ENCODE measurements at regions not wholly inside any gene's neighbourhood (a gene's known extent, or its start where the extent isn't known, plus 50 kb on each side); places are given as distances from the start of the nearest gene placed in this dataset.
A peak's percentile ranks its signal among the peaks of the same experiment; 100 is the strongest.

DNA sequence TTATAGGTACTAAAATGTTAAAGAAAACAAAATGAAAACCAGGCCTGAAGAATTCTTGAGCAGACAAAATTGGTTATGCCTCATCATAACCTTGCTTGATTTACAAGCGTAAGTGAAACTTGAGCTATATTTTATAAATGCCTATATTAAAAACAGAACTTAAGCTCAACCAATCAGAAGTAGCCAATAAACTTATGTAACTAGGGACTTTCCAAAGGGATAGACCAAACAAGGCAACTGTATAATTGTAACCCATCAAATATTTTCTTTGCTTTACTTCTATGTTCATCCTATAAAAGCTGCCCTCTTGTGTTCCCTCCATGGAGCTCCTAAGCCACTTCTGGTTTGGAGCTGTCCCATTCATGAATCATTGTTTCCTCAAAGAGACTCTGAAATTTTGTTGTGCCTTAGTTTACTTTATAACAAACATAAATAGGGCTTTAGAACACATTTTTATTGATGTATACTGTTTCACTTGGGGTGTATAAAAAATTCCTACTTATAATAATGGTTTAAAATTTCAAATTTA, 101.6 kb upstream of the CARMIL1 start:
- TF ChIP-seq POLR2A (IDR thresholded peaks at IDR 0.05), result no peak
- TF ChIP-seq EP300 (IDR thresholded peaks at IDR 0.05), result no peak
- TF ChIP-seq CTCF (IDR thresholded peaks at IDR 0.05), result no peak
- Histone ChIP-seq H3K4me3 (no peak overlapping the region), H3K36me3 (no peaks in the 10 kb centered on the region), H3K27me3 (no peaks in the 10 kb centered on the region), H3K4me1 (peaks cover 0 to 42% (median 2%) of the 10 kb centered on the region in 4 donors), H3K27ac (peak overlapping the region in 1 of 4 donors; percentile 58), H3K9me3 (no peaks in the 10 kb centered on the region)
- DNase-seq (ENCODE audit: low spot score in 2 of 2), result no peak
- 95 to 98% methylated on average over 1 of the region's 1 CpG for WGBS, 2 donors

GRCh38 chr6:25178336-25179035, 100.7 kb upstream of the CARMIL1 start:
- Histone ChIP-seq H3K4me1 (peaks cover 0 to 33% (median 2%) of the 10 kb centered on the region in 4 donors), H3K27me3 (no peaks in the 10 kb centered on the region), H3K4me3 (no peak overlapping the region), H3K9me3 (no peaks in the 10 kb centered on the region), H3K27ac (peak overlapping the region in 3 of 4 donors; percentile 15 to 70 (median 58)), H3K36me3 (no peaks in the 10 kb centered on the region)
- DNase-seq (ENCODE audit: low spot score in 2 of 2), result no peak
- no peak for TF ChIP-seq EP300 (IDR thresholded peaks at IDR 0.05)
- no peak for TF ChIP-seq POLR2A (IDR thresholded peaks at IDR 0.05)
- no peak for TF ChIP-seq CTCF (IDR thresholded peaks at IDR 0.05)
- 78 to 84% methylated on average over 8 of the region's 8 CpGs for WGBS, 2 donors

DNA sequence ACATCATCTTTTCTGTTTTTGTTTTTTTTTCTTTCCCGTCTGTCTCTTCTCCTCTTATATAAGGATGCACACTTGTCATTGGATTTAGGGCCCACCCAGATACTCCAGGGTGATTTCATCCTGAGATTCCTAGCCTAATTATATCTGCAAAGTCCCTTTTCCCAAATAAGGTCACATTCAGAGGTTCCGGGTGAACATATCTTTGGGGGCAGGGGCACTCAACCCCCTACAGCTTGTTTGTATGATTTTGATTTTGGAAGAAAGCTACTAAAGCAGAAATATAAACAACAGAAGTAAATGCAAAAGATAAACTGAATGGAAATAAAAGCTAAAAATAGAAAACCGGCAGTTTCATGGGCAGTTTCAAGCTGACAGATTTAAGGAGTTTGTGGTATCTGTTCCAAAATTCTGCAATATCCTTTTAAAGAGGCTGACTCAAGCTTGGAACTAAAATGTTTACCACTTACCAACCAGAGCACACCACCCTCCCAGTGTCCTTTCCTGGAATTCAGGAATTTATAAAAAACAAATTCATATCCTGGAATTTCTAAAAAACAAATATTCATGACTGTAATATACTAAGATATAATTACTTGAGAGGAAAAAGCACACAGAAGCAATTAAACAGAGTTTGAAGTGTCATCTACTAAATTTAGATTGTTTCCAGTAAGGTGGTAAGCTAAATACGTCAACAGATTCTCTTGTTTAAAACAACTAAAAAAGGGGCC, 100.0 kb upstream of the CARMIL1 start:
- H3K9me3 ChIP-seq, result no peaks in the 10 kb centered on the region
- no peak for DNase-seq (ENCODE audit: low spot score in 2 of 2)
- H3K4me1 ChIP-seq, result peaks cover 0 to 27% (median under 1%) of the 10 kb centered on the region in 4 donors
- 47 to 50% methylated on average over 4 of the region's 4 CpGs for WGBS, 2 donors
- H3K27ac ChIP-seq, result peak overlapping the region in 3 of 4 donors; percentile 15 to 70 (median 66)
- H3K27me3 ChIP-seq, result no peaks in the 10 kb centered on the region
- TF ChIP-seq EP300 (IDR thresholded peaks at IDR 0.05), result peak; percentile 58 to 60
- TF ChIP-seq POLR2A (IDR thresholded peaks at IDR 0.05), result no peak
- no peak overlapping the region for H3K4me3 ChIP-seq
- H3K36me3 ChIP-seq, result no peaks in the 10 kb centered on the region

GRCh38 chr6:25180630-25181349, 98.4 kb upstream of the CARMIL1 start:
- no peaks in the 10 kb centered on the region for H3K27me3 ChIP-seq
- peaks cover 0 to 14% (median 0%) of the 10 kb centered on the region in 4 donors for H3K4me1 ChIP-seq
- no peaks in the 10 kb centered on the region for H3K36me3 ChIP-seq
- peak overlapping the region in 3 of 4 donors; percentile 26 to 66 (median 58) for H3K27ac ChIP-seq
- TF ChIP-seq POLR2A (IDR thresholded peaks at IDR 0.05) (no peak), EP300 (IDR thresholded peaks at IDR 0.05) (no peak), CTCF (IDR thresholded peaks at IDR 0.05) (no peak)
- 81 to 92% methylated on average over 11 of the region's 11 CpGs for WGBS, 2 donors
- DNase-seq (ENCODE audit: low spot score in 2 of 2), result no peak
- no peak overlapping the region for H3K4me3 ChIP-seq
- H3K9me3 ChIP-seq, result no peaks in the 10 kb centered on the region

- Histone ChIP-seq H3K27ac (no peak overlapping the region), H3K36me3 (no peaks in the 10 kb centered on the region), H3K4me1 (peaks cover 0 to 9% (median 0%) of the 10 kb centered on the region in 4 donors), H3K4me3 (no peak overlapping the region), H3K27me3 (no peaks in the 10 kb centered on the region), H3K9me3 (no peaks in the 10 kb centered on the region)
- 66 to 80% methylated on average over 4 of the region's 4 CpGs for WGBS, 2 donors
- TF ChIP-seq EP300 (IDR thresholded peaks at IDR 0.05) (no peak), POLR2A (IDR thresholded peaks at IDR 0.05) (no peak), CTCF (IDR thresholded peaks at IDR 0.05) (no peak)
- no peak for DNase-seq (ENCODE audit: low spot score in 2 of 2)
Measured at GRCh38 chr6:25181350-25181724, 97.8 kb upstream of the CARMIL1 start.
